Fibroblast of lung (primary cell): ENCODE measurements at regions not wholly inside any gene's neighbourhood (a gene's known extent, or its start where the extent isn't known, plus 50 kb on each side); places are given as distances from the start of the nearest gene placed in this dataset.

ENCODE experiments used
- EZH2 ChIP-seq: IDR thresholded peaks from 2 replicates; pipeline ENCODE4 v1.5.1; 2012; ENCODE audit warnings: low read length, control low read depth, mild to moderate bottlenecking; ENCODE audit errors: missing control alignments
- TF ChIP-seq, protein P1 (sequence below), 2 donors: IDR thresholded peaks in 1 of 2; conservative IDR thresholded peaks in 1 of 2; 1 replicate in 1 of 2; 2 replicates in 1 of 2; pipeline ENCODE4 v1.5.1; 2011 to 2012; ENCODE audit warnings: low read length in 2 of 2, control low read depth in 1 of 2, inconsistent platforms in 1 of 2, low read depth in 1 of 2, mild to moderate bottlenecking in 1 of 2

GRCh38 chr10:84075226-84076046 is 63.9 kb upstream of the GHITM start:
- TF ChIP-seq, protein P1, sequence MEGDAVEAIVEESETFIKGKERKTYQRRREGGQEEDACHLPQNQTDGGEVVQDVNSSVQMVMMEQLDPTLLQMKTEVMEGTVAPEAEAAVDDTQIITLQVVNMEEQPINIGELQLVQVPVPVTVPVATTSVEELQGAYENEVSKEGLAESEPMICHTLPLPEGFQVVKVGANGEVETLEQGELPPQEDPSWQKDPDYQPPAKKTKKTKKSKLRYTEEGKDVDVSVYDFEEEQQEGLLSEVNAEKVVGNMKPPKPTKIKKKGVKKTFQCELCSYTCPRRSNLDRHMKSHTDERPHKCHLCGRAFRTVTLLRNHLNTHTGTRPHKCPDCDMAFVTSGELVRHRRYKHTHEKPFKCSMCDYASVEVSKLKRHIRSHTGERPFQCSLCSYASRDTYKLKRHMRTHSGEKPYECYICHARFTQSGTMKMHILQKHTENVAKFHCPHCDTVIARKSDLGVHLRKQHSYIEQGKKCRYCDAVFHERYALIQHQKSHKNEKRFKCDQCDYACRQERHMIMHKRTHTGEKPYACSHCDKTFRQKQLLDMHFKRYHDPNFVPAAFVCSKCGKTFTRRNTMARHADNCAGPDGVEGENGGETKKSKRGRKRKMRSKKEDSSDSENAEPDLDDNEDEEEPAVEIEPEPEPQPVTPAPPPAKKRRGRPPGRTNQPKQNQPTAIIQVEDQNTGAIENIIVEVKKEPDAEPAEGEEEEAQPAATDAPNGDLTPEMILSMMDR (conservative IDR thresholded peaks at IDR 0.05 in 1 of 2, IDR thresholded peaks at IDR 0.05 in 1 of 2; ENCODE audit: low read depth in 1 of 2, low read length in 2 of 2): no peak
- no peak for TF ChIP-seq EZH2
